Esophagus squamous epithelium (tissue), 4 donors: ENCODE measurements at regions not wholly inside any gene's neighbourhood (a gene's known extent, or its start where the extent isn't known, plus 50 kb on each side); places are given as distances from the start of the nearest gene placed in this dataset.

Source experiments
- POLR2A ChIP-seq, 4 donors: fragments of 450-650 bp; IDR thresholded peaks; one replicate each; pipeline ENCODE4 v1.6.1; 2017; ENCODE audit warnings: antibody characterized with exemption in 4 of 4, mild to moderate bottlenecking in 4 of 4, moderate library complexity in 3 of 4
- TF ChIP-seq, protein P1 (sequence below), 6 experiments: fragments of 450-650 bp in 4 of 6; fragments of 200-600 bp in 2 of 6; sonication (generic) in 2 of 6; IDR thresholded peaks; one replicate each; pipeline ENCODE4 v1.5.1; 2016 to 2019; ENCODE audit warnings: antibody characterized with exemption in 6 of 6, mild to moderate bottlenecking in 4 of 6, moderate library complexity in 4 of 6

- TF ChIP-seq POLR2A (IDR thresholded peaks at IDR 0.05): no peak
- TF ChIP-seq, protein P1, sequence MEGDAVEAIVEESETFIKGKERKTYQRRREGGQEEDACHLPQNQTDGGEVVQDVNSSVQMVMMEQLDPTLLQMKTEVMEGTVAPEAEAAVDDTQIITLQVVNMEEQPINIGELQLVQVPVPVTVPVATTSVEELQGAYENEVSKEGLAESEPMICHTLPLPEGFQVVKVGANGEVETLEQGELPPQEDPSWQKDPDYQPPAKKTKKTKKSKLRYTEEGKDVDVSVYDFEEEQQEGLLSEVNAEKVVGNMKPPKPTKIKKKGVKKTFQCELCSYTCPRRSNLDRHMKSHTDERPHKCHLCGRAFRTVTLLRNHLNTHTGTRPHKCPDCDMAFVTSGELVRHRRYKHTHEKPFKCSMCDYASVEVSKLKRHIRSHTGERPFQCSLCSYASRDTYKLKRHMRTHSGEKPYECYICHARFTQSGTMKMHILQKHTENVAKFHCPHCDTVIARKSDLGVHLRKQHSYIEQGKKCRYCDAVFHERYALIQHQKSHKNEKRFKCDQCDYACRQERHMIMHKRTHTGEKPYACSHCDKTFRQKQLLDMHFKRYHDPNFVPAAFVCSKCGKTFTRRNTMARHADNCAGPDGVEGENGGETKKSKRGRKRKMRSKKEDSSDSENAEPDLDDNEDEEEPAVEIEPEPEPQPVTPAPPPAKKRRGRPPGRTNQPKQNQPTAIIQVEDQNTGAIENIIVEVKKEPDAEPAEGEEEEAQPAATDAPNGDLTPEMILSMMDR (IDR thresholded peaks at IDR 0.05): no peak
These were observed 103.9 kb upstream of the LRP1B start for GRCh38 chr2:142234741-142235140.
